K562 (cell line): ENCODE measurements at regions not wholly inside any gene's neighbourhood (a gene's known extent, or its start where the extent isn't known, plus 50 kb on each side); places are given as distances from the start of the nearest gene placed in this dataset.

Experiments
- ATAC-seq: fragments of 200-7000 bp; cut with Tn5 transposase; 3 replicates; pipeline ENCODE4 v1.9.1; 2020; ENCODE audit warnings: moderate library complexity
- BruUV-seq: library from RNA; stranded (reverse); fragments of 400-500 nt; replicated peaks from 2 replicates; lab custom pipeline; 2021; lab: Mats Ljungman, UMichigan
- CTCF ChIA-PET: fragments of 300-600 bp; formaldehyde crosslinking; extraction: SDS; loops from one replicate; lab custom pipeline; 2021; ENCODE audit warnings: low intra/inter-chr PET ratio; lab: Yijun Ruan, JAX
- POLR2A ChIA-PET: fragments of 300-600, 350-650 bp; sonication (Branson Sonifier 250); formaldehyde crosslinking; extraction: SDS; loops from one replicate; lab custom pipeline; 2021; ENCODE audit warnings: antibody characterized with exemption, inconsistent platforms; lab: Yijun Ruan, JAX
- DNase-seq, 4 experiments: peaks; one replicate each; pipeline versions ENCODE4 v3.0.0 to v3.0.0-alpha.2; 2011 to 2018; ENCODE audit warnings: low spot score in 3 of 4, mixed read lengths in 3 of 4; ENCODE audit errors: extremely low read depth in 1 of 4
- FAIRE-seq: peaks from 2 replicates; lab custom pipeline; 2011; peaks lifted over from hg19 to GRCh38; lab: Jason Lieb, UNC
- H2AFZ ChIP-seq: 2 replicates; pipeline ENCODE4 v1.6.0; 2011; ENCODE audit warnings: low read depth, low read length, control low read depth, inconsistent platforms
- H3K27ac ChIP-seq: fragments of 200-600 bp; 3 replicates; pipeline ENCODE4 v1.8.0; 2011; ENCODE audit warnings: low read depth, mild to moderate bottlenecking, control low read depth, inconsistent platforms, low read length, moderate library complexity, mixed read lengths; ENCODE audit errors: extremely low read depth
- H3K27me3 ChIP-seq, 2 experiments: fragments of 300-600 bp in 1 of 2; 2 replicates in 1 of 2; 3 replicates in 1 of 2; pipeline versions ENCODE4 v1.6.0 to v1.8.0; 2011; ENCODE audit warnings: inconsistent platforms in 2 of 2, low read length in 2 of 2, mild to moderate bottlenecking in 1 of 2, mixed read lengths in 1 of 2, moderate library complexity in 1 of 2; ENCODE audit not compliant: control insufficient read depth in 2 of 2, insufficient read depth in 2 of 2
- H3K36me3 ChIP-seq: fragments of 300-600 bp; 3 replicates; pipeline ENCODE4 v1.8.0; 2011; ENCODE audit warnings: mild to moderate bottlenecking, low read length, inconsistent platforms; ENCODE audit not compliant: control insufficient read depth, insufficient read depth
- H3K4me1 ChIP-seq, 2 experiments: fragments of 200-600 bp in 1 of 2; replicated peaks in 1 of 2; 2 replicates in 1 of 2; 3 replicates in 1 of 2; pipeline versions ENCODE4 v1.5.1 to v1.8.0; 2011; ENCODE audit warnings: inconsistent platforms in 2 of 2, low read length in 2 of 2, mild to moderate bottlenecking in 1 of 2, mixed read lengths in 1 of 2, moderate library complexity in 1 of 2; ENCODE audit not compliant: control insufficient read depth in 2 of 2, insufficient read depth in 2 of 2
- H3K4me2 ChIP-seq: 2 replicates; pipeline ENCODE4 v1.6.1; 2011; ENCODE audit warnings: low read length, control low read depth, inconsistent platforms, mixed read lengths; ENCODE audit not compliant: insufficient read depth
- H3K4me3 ChIP-seq: fragments of 200-600 bp; sonication (generic), shearing (Covaris generic); 2 replicates; pipeline ENCODE4 v1.5.1; 2016; ENCODE audit warnings: control low read depth, inconsistent platforms
- H3K79me2 ChIP-seq: fragments of 200-600 bp; 3 replicates; pipeline ENCODE4 v1.8.0; 2011; ENCODE audit warnings: low read length, inconsistent platforms; ENCODE audit not compliant: control insufficient read depth, insufficient read depth
- H3K9ac ChIP-seq, 2 experiments: 2 replicates each; pipeline versions ENCODE4 v1.6.0 to v1.6.1; 2011; ENCODE audit warnings: low read depth in 2 of 2, low read length in 2 of 2, control low read depth in 1 of 2, inconsistent platforms in 1 of 2, mild to moderate bottlenecking in 1 of 2, mixed read lengths in 1 of 2; ENCODE audit not compliant: insufficient read depth in 1 of 2
- H3K9me1 ChIP-seq: one replicate; pipeline ENCODE4 v1.6.0; 2011; ENCODE audit warnings: inconsistent platforms, mild to moderate bottlenecking, low read length, moderate library complexity; ENCODE audit not compliant: control insufficient read depth, insufficient read depth
- H3K9me3 ChIP-seq: replicated peaks from 2 replicates; pipeline ENCODE4 v1.5.1; 2011; ENCODE audit warnings: low read depth, low read length, inconsistent platforms; ENCODE audit not compliant: control insufficient read depth, insufficient read depth
- H4K20me1 ChIP-seq: replicated peaks from 2 replicates; pipeline ENCODE4 v1.6.1; 2011; ENCODE audit warnings: low read length, inconsistent platforms, mixed read lengths; ENCODE audit not compliant: control insufficient read depth, insufficient read depth
- ASH1L ChIP-seq: fragments of 450-650 bp; IDR thresholded peaks from 2 replicates; pipeline ENCODE4 v1.6.1; 2018; ENCODE audit warnings: borderline replicate concordance, mild to moderate bottlenecking, low read depth; ENCODE audit not compliant: partially characterized antibody
- FOXA3 ChIP-seq, 2 experiments: fragments of 450-650 bp in 1 of 2; sonication (generic) in 1 of 2; formaldehyde crosslinking; IDR thresholded peaks in 1 of 2; conservative IDR thresholded peaks in 1 of 2; 2 replicates each; pipeline versions ENCODE4 v1.4.0 to v1.8.0; 2020 to 2022; ENCODE audit warnings: mild to moderate bottlenecking in 2 of 2, missing genetic modification reagents in 1 of 2
- HDAC8 ChIP-seq: fragments of 450-650 bp; IDR thresholded peaks from 2 replicates; pipeline ENCODE4 v1.6.1; 2016; ENCODE audit warnings: mild to moderate bottlenecking, missing genetic modification characterization, moderate library complexity, missing compliant biosample characterization
- HMG20A ChIP-seq: fragments of 450-650 bp; formaldehyde crosslinking; conservative IDR thresholded peaks from 2 replicates; pipeline ENCODE4 v1.4.0; 2020; ENCODE audit warnings: mild to moderate bottlenecking, mixed read lengths
- HMGXB4 ChIP-seq: sonication (generic); formaldehyde crosslinking; IDR thresholded peaks from 2 replicates; pipeline ENCODE4 v1.8.1; 2023; ENCODE audit warnings: mild to moderate bottlenecking, missing genetic modification reagents
- HSF4 ChIP-seq: fragments of 250-450 bp; sonication (Bioruptor Pico); IDR thresholded peaks from 2 replicates; pipeline ENCODE4 v2.1.2; 2022; ENCODE audit warnings: mild to moderate bottlenecking, moderate library complexity, borderline replicate concordance
- NR2C2 ChIP-seq, 2 experiments: fragments of 200-800 bp in 1 of 2; sonication (Bioruptor generic) in 1 of 2; sonication (generic) in 1 of 2; formaldehyde crosslinking in 1 of 2; IDR thresholded peaks; 2 replicates each; pipeline versions ENCODE4 v1.6.1 to v1.8.0; 2016 to 2022; ENCODE audit warnings: mild to moderate bottlenecking in 1 of 2, missing compliant biosample characterization in 1 of 2, missing genetic modification characterization in 1 of 2, missing genetic modification reagents in 1 of 2
- NR3C1 ChIP-seq: sonication (generic); formaldehyde crosslinking; IDR thresholded peaks from 2 replicates; pipeline ENCODE4 v1.8.1; 2022; ENCODE audit warnings: missing genetic modification reagents
- SP2 ChIP-seq: IDR thresholded peaks from 2 replicates; pipeline ENCODE4 v1.6.1; 2011; ENCODE audit warnings: mild to moderate bottlenecking, low read depth, low read length, moderate library complexity; ENCODE audit not compliant: poor library complexity, severe bottlenecking; ENCODE audit errors: extremely low read depth
- U2AF1 ChIP-seq: fragments of 200-400 bp; formaldehyde crosslinking; optimal IDR thresholded peaks from 2 replicates; pipeline ENCODE3; 2017; ENCODE audit warnings: mild to moderate bottlenecking, low read depth, low read length, moderate library complexity
- ZKSCAN1 ChIP-seq: fragments of 150-350 bp; IDR thresholded peaks from 2 replicates; pipeline ENCODE4 v1.6.1; 2016; ENCODE audit warnings: low read depth, low read length
- ZNF398 ChIP-seq: fragments of 250-450 bp; sonication (Bioruptor Pico); IDR thresholded peaks from 2 replicates; pipeline ENCODE4 v1.8.0; 2021; ENCODE audit warnings: moderate library complexity, mild to moderate bottlenecking, inconsistent platforms
- ZNF584 ChIP-seq: fragments of 200-800 bp; sonication (Bioruptor generic); IDR thresholded peaks from 2 replicates; pipeline ENCODE4 v1.6.1; 2016; ENCODE audit warnings: low read depth, mild to moderate bottlenecking, missing genetic modification characterization, missing compliant biosample characterization
- in situ Hi-C: fragments of 300-500 bp; cut with MboI; formaldehyde crosslinking; loops from 4 replicates; pipeline ENCODE4 v1.15.0; 2018; ENCODE audit warnings: inconsistent platforms, mixed read lengths
- intact Hi-C: fragments of 100-400 bp; cut with micrococcal nuclease; formaldehyde crosslinking; loops from 2 replicates; pipeline ENCODE4 v1.14.2; 2022
- TF ChIP-seq, protein P1 (sequence below): sonication (generic); formaldehyde crosslinking; IDR thresholded peaks from 2 replicates; pipeline ENCODE4 v1.8.0; 2022; ENCODE audit warnings: mild to moderate bottlenecking, missing genetic modification reagents

- FAIRE-seq (no peak), DNase-seq (no peak), ATAC-seq (no peak)
- H3K27me3 ChIP-seq: no peaks in the 10 kb centered on the region
- in situ Hi-C loops: no loop called here
- intact Hi-C loops: no loop called here
- CTCF ChIA-PET: no interaction called here
- no peaks in the 10 kb centered on the region for H4K20me1 ChIP-seq
- no peaks in the 10 kb centered on the region for H3K9me3 ChIP-seq
- H3K4me3 ChIP-seq: no peak overlapping the region
- H3K9me1 ChIP-seq: no peaks in the 10 kb centered on the region
- H3K4me1 ChIP-seq: no peaks in the 10 kb centered on the region
- no peaks in the 10 kb centered on the region for H3K79me2 ChIP-seq
- POLR2A ChIA-PET: no interaction called here
- H2AFZ ChIP-seq: no peak overlapping the region
- no peak overlapping the region for H3K27ac ChIP-seq
- H3K4me2 ChIP-seq: no peak overlapping the region
- BruUV-seq: no TSS peak
- H3K9ac ChIP-seq: no peak overlapping the region
- H3K36me3 ChIP-seq: no peaks in the 10 kb centered on the region
- TF ChIP-seq SP2: no peak
- no peak for TF ChIP-seq ASH1L
- TF ChIP-seq HDAC8 (tag): no peak
- TF ChIP-seq ZNF584 (CRISPR knock-in tag): no peak
- no peak for TF ChIP-seq U2AF1
- TF ChIP-seq NR3C1 (CRISPR knock-in tag): no peak
- TF ChIP-seq, protein P1, sequence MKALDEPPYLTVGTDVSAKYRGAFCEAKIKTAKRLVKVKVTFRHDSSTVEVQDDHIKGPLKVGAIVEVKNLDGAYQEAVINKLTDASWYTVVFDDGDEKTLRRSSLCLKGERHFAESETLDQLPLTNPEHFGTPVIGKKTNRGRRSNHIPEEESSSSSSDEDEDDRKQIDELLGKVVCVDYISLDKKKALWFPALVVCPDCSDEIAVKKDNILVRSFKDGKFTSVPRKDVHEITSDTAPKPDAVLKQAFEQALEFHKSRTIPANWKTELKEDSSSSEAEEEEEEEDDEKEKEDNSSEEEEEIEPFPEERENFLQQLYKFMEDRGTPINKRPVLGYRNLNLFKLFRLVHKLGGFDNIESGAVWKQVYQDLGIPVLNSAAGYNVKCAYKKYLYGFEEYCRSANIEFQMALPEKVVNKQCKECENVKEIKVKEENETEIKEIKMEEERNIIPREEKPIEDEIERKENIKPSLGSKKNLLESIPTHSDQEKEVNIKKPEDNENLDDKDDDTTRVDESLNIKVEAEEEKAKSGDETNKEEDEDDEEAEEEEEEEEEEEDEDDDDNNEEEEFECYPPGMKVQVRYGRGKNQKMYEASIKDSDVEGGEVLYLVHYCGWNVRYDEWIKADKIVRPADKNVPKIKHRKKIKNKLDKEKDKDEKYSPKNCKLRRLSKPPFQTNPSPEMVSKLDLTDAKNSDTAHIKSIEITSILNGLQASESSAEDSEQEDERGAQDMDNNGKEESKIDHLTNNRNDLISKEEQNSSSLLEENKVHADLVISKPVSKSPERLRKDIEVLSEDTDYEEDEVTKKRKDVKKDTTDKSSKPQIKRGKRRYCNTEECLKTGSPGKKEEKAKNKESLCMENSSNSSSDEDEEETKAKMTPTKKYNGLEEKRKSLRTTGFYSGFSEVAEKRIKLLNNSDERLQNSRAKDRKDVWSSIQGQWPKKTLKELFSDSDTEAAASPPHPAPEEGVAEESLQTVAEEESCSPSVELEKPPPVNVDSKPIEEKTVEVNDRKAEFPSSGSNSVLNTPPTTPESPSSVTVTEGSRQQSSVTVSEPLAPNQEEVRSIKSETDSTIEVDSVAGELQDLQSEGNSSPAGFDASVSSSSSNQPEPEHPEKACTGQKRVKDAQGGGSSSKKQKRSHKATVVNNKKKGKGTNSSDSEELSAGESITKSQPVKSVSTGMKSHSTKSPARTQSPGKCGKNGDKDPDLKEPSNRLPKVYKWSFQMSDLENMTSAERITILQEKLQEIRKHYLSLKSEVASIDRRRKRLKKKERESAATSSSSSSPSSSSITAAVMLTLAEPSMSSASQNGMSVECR (CRISPR knock-in tag): no peak
- TF ChIP-seq ZNF398 (CRISPR knock-in tag): no peak
- no peak for TF ChIP-seq NR2C2 (CRISPR knock-in tag; IDR thresholded peaks at IDR 0.05)
- no peak for TF ChIP-seq NR2C2 (tag; IDR thresholded peaks at IDR 0.05)
- TF ChIP-seq FOXA3 (CRISPR knock-in tag; conservative IDR thresholded peaks at IDR 0.05 in 1 of 2, IDR thresholded peaks at IDR 0.05 in 1 of 2): no peak
- TF ChIP-seq ZKSCAN1: no peak
- TF ChIP-seq HSF4 (CRISPR knock-in tag): no peak
- TF ChIP-seq HMG20A (CRISPR knock-in tag): no peak
- TF ChIP-seq HMGXB4 (CRISPR knock-in tag): no peak
These were observed 665.1 kb downstream of the RAPGEF2 start for GRCh38 chr4:159768016-159768415.
